Sigmoid colon (tissue), 4 donors: ENCODE measurements at regions not wholly inside any gene's neighbourhood (a gene's known extent, or its start where the extent isn't known, plus 50 kb on each side); places are given as distances from the start of the nearest gene placed in this dataset.
"Not testable (repeated sequence)": the region's sequence is repeated elsewhere in the genome, so short reads cannot be mapped to it uniquely, and the experiment has no call there.

Experiments used
- CTCF ChIP-seq, 4 experiments: fragments of 450-650 bp in 3 of 4; fragments of 200-600 bp in 1 of 4; IDR thresholded peaks; one replicate each; pipeline ENCODE4 v1.5.1; 2016 to 2019; ENCODE audit warnings: antibody characterized with exemption in 4 of 4, mild to moderate bottlenecking in 3 of 4, moderate library complexity in 2 of 4
- EP300 ChIP-seq, 4 donors: sonication (generic); formaldehyde crosslinking; IDR thresholded peaks; one replicate each; pipeline ENCODE4 v1.6.1; 2017; ENCODE audit warnings: antibody characterized with exemption in 4 of 4
- POLR2A ChIP-seq, 2 donors: fragments of 450-650 bp; IDR thresholded peaks; one replicate each; pipeline ENCODE4 v1.6.1; 2016; ENCODE audit warnings: antibody characterized with exemption in 2 of 2, mild to moderate bottlenecking in 2 of 2, moderate library complexity in 2 of 2

DNA sequence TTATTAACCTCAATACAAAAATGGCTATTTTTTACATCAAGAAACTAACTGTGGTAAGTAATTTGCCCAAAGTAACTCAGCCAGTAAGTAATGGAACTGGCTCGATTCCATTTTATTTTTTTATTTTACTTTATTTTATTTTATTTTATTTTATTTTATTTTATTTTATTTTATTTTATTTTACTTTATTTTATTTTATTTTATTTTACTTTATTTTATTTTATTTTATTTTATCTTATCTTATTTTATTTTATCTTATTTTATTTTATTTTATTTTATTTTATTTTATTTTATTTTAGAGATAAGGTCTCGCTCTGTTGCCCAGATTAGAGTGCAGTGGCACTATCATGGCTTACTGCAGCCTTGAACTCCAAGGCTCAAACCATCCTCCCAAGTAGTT, 516.3 kb upstream of the API5 start:
- TF ChIP-seq CTCF, POLR2A, EP300 (IDR thresholded peaks at IDR 0.05): not testable (repeated sequence)
